ENCODE measurements at regions not wholly inside any gene's neighbourhood (a gene's known extent, or its start where the extent isn't known, plus 50 kb on each side); places are given as distances from the start of the nearest gene placed in this dataset.
A peak's percentile ranks its signal among the peaks of the same experiment; 100 is the strongest.

- no peak for DNase-seq
These were observed 462.6 kb downstream of the PRKD1 start for GRCh38 chr14:29465095-29465494.

- DNase-seq: no peak
These were observed 452.0 kb downstream of the PRKD1 start for GRCh38 chr14:29475641-29476040.

- DNase-seq: no peak
These were observed 441.5 kb downstream of the PRKD1 start for GRCh38 chr14:29486132-29486531.

GRCh38 chr14:29489911-29490425 is 437.7 kb downstream of the PRKD1 start:
- DNase-seq: no peak

GRCh38 chr14:29493849-29494248 is 433.8 kb downstream of the PRKD1 start:
- no peak for DNase-seq

- no peak for DNase-seq
These were observed 433.3 kb downstream of the PRKD1 start for GRCh38 chr14:29494312-29494711.

GRCh38 chr14:29503903-29504302 is 423.7 kb downstream of the PRKD1 start:
- DNase-seq: no peak

- peak; percentile 84 for DNase-seq
These were observed 409.3 kb downstream of the PRKD1 start for GRCh38 chr14:29518335-29518734.

GRCh38 chr14:29521526-29522137 is 406.0 kb downstream of the PRKD1 start:
- peak; percentile 53 for DNase-seq
